Head of caudate nucleus (tissue), 42 donors: ENCODE measurements at regions not wholly inside any gene's neighbourhood (a gene's known extent, or its start where the extent isn't known, plus 50 kb on each side); places are given as distances from the start of the nearest gene placed in this dataset.
A peak's percentile ranks its signal among the peaks of the same experiment; 100 is the strongest.

ENCODE experiments used
- DNase-seq, 42 donors: peaks; one replicate each; pipeline versions ENCODE4 v3.0.0 to v3.0.0-alpha.2; 2020 to 2021; ENCODE audit warnings: mixed read lengths in 7 of 42
- intact Hi-C: fragments of 100-400 bp; cut with DNase I; formaldehyde crosslinking; loops from one replicate; pipeline ENCODE4 v1.15.0; 2022

DNA sequence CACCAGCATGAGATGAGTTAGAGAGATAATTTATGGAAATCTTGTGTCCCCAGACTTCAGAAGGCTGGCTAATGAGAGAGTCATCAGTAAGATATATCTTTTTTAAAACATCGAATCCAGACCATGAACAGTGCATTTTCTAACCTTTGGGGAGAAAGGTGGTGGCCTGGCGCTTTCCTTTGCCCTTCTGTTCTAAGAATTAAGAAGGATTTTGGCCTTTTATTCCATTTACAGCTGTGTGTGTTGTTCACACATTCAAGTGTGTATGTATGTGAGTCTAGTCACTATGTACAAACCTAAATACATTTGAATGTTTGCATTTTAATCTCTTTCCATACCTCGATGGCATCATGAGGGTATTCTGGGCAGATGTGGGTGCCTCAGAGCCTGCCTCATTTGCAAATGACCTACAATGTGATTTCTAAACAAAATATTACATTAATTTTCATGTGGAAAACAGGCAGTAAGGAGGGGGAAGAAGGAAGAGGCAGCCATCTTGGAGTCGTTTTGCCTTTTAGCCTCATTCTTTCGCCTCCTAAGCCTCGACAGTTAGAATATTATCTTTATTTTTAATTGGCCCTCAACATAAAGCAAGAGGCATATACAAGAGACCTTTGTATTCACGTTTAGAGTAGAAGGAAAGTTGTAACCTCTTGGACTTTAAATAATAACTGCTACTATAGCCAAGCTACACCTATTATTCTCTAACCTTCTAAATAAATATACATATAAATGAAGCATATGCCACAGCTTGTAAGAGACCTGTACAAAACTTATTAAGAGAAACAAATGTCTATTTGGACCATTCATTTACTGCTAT is 125.3 kb upstream of the TMEM161B start:
- intact Hi-C loops: loop anchor here (2.0 to 10.0 kb wide), 3 partner anchors 151 to 267 kb away; no protein-coding TSS in a partner anchor

GRCh38 chr5:88393042-88393441 is 124.4 kb upstream of the TMEM161B start:
- no peak for DNase-seq
- intact Hi-C loops: loop anchor here (2.0 to 10.0 kb wide), 3 partner anchors 152 to 268 kb away; no protein-coding TSS in a partner anchor

More for the DNA sequence above, 125.3 kb upstream of the TMEM161B start:
- peak in 2 of 42 donors; percentile 30 to 40 for DNase-seq

GRCh38 chr5:88391991-88392390 is 123.3 kb upstream of the TMEM161B start:
- DNase-seq: no peak
- intact Hi-C loops: loop anchor here (2.0 to 10.0 kb wide), 3 partner anchors 153 to 269 kb away; no protein-coding TSS in a partner anchor

- intact Hi-C loops: loop anchor here (10.0 kb wide), 2 partner anchors 154 to 246 kb away; no protein-coding TSS in a partner anchor
These were observed 122.5 kb upstream of the TMEM161B start for GRCh38 chr5:88391116-88391515.

DNA sequence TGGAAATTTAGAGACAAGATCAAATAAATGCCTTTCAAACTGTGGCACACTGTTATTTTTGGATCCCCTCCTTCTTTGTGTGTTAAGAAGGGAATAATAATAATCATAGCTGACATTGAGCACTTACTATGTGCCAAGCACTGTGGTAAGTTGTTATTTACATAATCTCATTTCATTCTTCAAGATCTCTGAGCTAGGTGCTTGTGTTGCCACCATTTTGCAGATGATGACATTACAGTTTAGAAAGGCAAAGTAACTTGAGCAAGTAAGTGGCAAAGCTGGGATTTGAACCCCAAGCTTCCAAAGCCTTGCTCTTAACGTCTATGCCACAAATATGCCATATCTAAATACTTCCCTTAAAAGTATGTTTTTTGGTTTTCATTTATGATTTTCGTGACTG is 121.8 kb upstream of the TMEM161B start:
- intact Hi-C loops: loop anchor here (10.0 kb wide), 2 partner anchors 154 to 246 kb away; no protein-coding TSS in a partner anchor
- no peak for DNase-seq

More at GRCh38 chr5:88391116-88391515, 122.5 kb upstream of the TMEM161B start:
- DNase-seq: peak in 35 of 42 donors; percentile 15 to 81 (median 54)

DNA sequence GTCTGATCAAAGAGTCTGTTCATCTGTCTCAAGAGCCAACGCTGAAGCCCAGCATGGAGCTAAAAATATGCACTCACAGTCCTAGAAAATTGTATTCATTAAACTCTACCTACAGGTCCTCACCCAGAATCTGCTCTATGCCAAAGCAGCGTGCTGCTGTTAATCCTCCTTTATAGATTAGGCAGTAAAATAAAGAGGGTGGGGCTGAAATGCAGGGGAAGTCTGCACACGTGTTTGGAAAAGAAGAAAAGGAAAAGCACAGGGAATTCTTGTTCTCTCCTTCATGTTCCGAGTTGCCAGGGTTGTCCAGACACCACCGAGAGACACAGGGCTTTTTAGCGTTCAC is 121.4 kb upstream of the TMEM161B start:
- peak in 4 of 42 donors; percentile 15 to 56 (median 29) for DNase-seq
- intact Hi-C loops: loop anchor here (10.0 kb wide), 2 partner anchors 155 to 245 kb away; no protein-coding TSS in a partner anchor

- peak in 2 of 42 donors; percentile 30 to 32 for DNase-seq
- intact Hi-C loops: loop anchor here (10.0 kb wide), 2 partner anchors 155 to 245 kb away; no protein-coding TSS in a partner anchor
These were observed 120.9 kb upstream of the TMEM161B start for GRCh38 chr5:88389338-88390095.

GRCh38 chr5:88388476-88389337 is 120.1 kb upstream of the TMEM161B start:
- intact Hi-C loops: no loop called here

GRCh38 chr5:88384886-88385285 is 116.2 kb upstream of the TMEM161B start:
- intact Hi-C loops: no loop called here
- DNase-seq: no peak

More at GRCh38 chr5:88388476-88389337, 120.1 kb upstream of the TMEM161B start:
- peak in 6 of 42 donors; percentile 12 to 35 (median 27) for DNase-seq

GRCh38 chr5:88380332-88380731 is 111.7 kb upstream of the TMEM161B start:
- DNase-seq: no peak
- intact Hi-C loops: no loop called here

GRCh38 chr5:88377705-88378656 is 109.3 kb upstream of the TMEM161B start:
- no peak for DNase-seq
- intact Hi-C loops: no loop called here

GRCh38 chr5:88377240-88377639 is 108.6 kb upstream of the TMEM161B start:
- intact Hi-C loops: no loop called here
- DNase-seq: no peak

- intact Hi-C loops: no loop called here
- peak in 1 of 42 donors; percentile 30 for DNase-seq
These were observed 108.1 kb upstream of the TMEM161B start for GRCh38 chr5:88376728-88377127.

- intact Hi-C loops: no loop called here
- DNase-seq: no peak
These were observed 105.7 kb upstream of the TMEM161B start for GRCh38 chr5:88374391-88374790.

DNA sequence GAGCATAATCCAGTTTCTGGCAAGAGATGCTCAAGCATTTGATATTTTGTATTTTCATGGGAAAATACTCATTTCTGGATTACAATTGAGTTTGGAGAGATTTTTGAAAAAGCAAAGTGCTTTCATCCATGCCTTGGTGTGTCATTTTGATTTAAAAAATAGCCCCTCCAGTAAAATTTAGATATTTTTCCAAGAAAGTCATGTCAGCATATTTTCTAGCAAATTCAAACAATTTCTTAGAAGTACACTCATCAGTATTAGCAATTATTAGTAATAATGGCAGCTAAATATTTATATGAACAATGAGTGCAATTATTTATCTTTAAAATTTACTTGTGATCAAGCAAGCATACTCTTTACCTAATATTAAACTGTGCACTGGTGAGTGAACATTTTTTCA is 102.2 kb upstream of the TMEM161B start:
- DNase-seq: no peak
- intact Hi-C loops: no loop called here

DNA sequence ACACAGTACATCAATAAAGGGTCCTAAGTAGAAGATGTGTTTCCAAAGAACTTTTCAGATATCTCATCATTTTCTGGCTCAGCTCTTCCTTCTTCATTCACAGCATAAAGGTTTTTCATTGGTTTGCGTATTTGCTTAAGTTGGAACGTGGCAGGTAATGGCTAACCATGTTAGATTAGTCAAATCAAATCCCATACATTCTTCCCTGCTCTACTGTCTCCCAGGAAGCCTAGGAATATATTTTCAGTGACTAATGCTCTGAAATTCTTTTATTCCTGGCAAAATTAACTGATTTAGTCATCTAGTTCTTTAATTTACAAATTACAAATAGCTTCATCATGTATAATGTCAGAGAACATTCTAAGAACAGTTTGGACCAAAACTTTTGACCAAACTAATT is 99.6 kb upstream of the TMEM161B start:
- intact Hi-C loops: no loop called here
- no peak for DNase-seq

GRCh38 chr5:88364991-88365390 is 96.3 kb upstream of the TMEM161B start:
- intact Hi-C loops: no loop called here
- DNase-seq: no peak
